T-helper 17 cell (primary cell): ENCODE measurements at regions not wholly inside any gene's neighbourhood (a gene's known extent, or its start where the extent isn't known, plus 50 kb on each side); places are given as distances from the start of the nearest gene placed in this dataset.

Experiments used
- ATAC-seq: fragments of 150-1000 bp; cut with Tn5 transposase; 2 replicates; pipeline ENCODE4 v1.10.0; 2021; ENCODE audit warnings: mild to moderate bottlenecking, moderate library complexity
- DNase-seq, 3 donors: peaks; one replicate each; pipeline versions ENCODE4 v3.0.0 to v3.0.0-alpha.2; 2020 to 2021
- H3K9me3 ChIP-seq: one replicate; pipeline ENCODE4 v1.7.0; 2013; ENCODE audit warnings: low read length, mild to moderate bottlenecking; ENCODE audit not compliant: control insufficient read depth, poor library complexity, severe bottlenecking
- H3K27ac Mint-ChIP-seq: one replicate; pipeline ENCODE4 v1.8.0; 2022; ENCODE audit warnings: mild to moderate bottlenecking, moderate library complexity, mixed read lengths
- H3K27me3 Mint-ChIP-seq: one replicate; pipeline ENCODE4 v1.8.0; 2022; ENCODE audit warnings: mixed read lengths
- H3K36me3 Mint-ChIP-seq: one replicate; pipeline ENCODE4 v1.8.0; 2022; ENCODE audit warnings: low read depth, mixed read lengths
- H3K4me1 Mint-ChIP-seq: one replicate; pipeline ENCODE4 v1.8.0; 2022; ENCODE audit warnings: mild to moderate bottlenecking, mixed read lengths
- H3K4me3 Mint-ChIP-seq: one replicate; pipeline ENCODE4 v1.8.0; 2022; ENCODE audit warnings: mild to moderate bottlenecking, moderate library complexity, mixed read lengths

- ATAC-seq (no peak), DNase-seq (no peak)
- no peaks in the 10 kb centered on the region for H3K9me3 ChIP-seq
- Mint-ChIP-seq H3K27me3 (no peaks in the 10 kb centered on the region), H3K36me3 (no peaks in the 10 kb centered on the region), H3K4me3 (no peak overlapping the region), H3K27ac (no peak overlapping the region), H3K4me1 (no peaks in the 10 kb centered on the region)
Measured at GRCh38 chrX:39137363-39137954, 336.2 kb downstream of the MID1IP1 start.

- Mint-ChIP-seq H3K4me3 (no peak overlapping the region), H3K36me3 (no peaks in the 10 kb centered on the region), H3K27me3 (no peaks in the 10 kb centered on the region), H3K4me1 (no peaks in the 10 kb centered on the region), H3K27ac (no peak overlapping the region)
- ATAC-seq (no peak), DNase-seq (no peak)
- no peaks in the 10 kb centered on the region for H3K9me3 ChIP-seq
Measured at GRCh38 chrX:39140581-39140980, 339.3 kb downstream of the MID1IP1 start.

- DNase-seq = no peak
- H3K4me3 Mint-ChIP-seq = no peak overlapping the region
- ATAC-seq = peak; percentile 51
- H3K27ac Mint-ChIP-seq = no peak overlapping the region
- no peaks in the 10 kb centered on the region for H3K36me3 Mint-ChIP-seq
- H3K4me1 Mint-ChIP-seq = no peaks in the 10 kb centered on the region
- no peaks in the 10 kb centered on the region for H3K27me3 Mint-ChIP-seq
- no peaks in the 10 kb centered on the region for H3K9me3 ChIP-seq
Measured at GRCh38 chrX:39144323-39144722, 343.1 kb downstream of the MID1IP1 start.

- no peak for DNase-seq
Measured at GRCh38 chrX:39144956-39145355, 343.7 kb downstream of the MID1IP1 start.

GRCh38 chrX:39145859-39146258, 344.6 kb downstream of the MID1IP1 start:
- H3K36me3 Mint-ChIP-seq = no peaks in the 10 kb centered on the region
- H3K9me3 ChIP-seq = no peaks in the 10 kb centered on the region
- H3K27me3 Mint-ChIP-seq = no peaks in the 10 kb centered on the region
- H3K4me1 Mint-ChIP-seq = no peaks in the 10 kb centered on the region
- peak overlapping the region; percentile 70 for H3K27ac Mint-ChIP-seq
- DNase-seq (no peak), ATAC-seq (no peak)
- H3K4me3 Mint-ChIP-seq = no peak overlapping the region

More at GRCh38 chrX:39144956-39145355, 343.7 kb downstream of the MID1IP1 start:
- Mint-ChIP-seq H3K4me3 (no peak overlapping the region), H3K27ac (no peak overlapping the region), H3K4me1 (no peaks in the 10 kb centered on the region), H3K27me3 (no peaks in the 10 kb centered on the region), H3K36me3 (no peaks in the 10 kb centered on the region)
- no peaks in the 10 kb centered on the region for H3K9me3 ChIP-seq
- ATAC-seq = peak; percentile 63

- DNase-seq (peak; percentile 9 to 44 (median 38)), ATAC-seq (peak; percentile 41)
- Mint-ChIP-seq H3K36me3 (no peaks in the 10 kb centered on the region), H3K27me3 (no peaks in the 10 kb centered on the region), H3K4me3 (no peak overlapping the region), H3K27ac (no peak overlapping the region), H3K4me1 (no peaks in the 10 kb centered on the region)
- no peaks in the 10 kb centered on the region for H3K9me3 ChIP-seq
Measured at GRCh38 chrX:39149761-39150160, 348.5 kb downstream of the MID1IP1 start.

- no peaks in the 10 kb centered on the region for H3K27me3 Mint-ChIP-seq
- H3K36me3 Mint-ChIP-seq = no peaks in the 10 kb centered on the region
- peak overlapping the region; percentile 69 for H3K27ac Mint-ChIP-seq
- H3K4me3 Mint-ChIP-seq = no peak overlapping the region
- no peaks in the 10 kb centered on the region for H3K9me3 ChIP-seq
- no peaks in the 10 kb centered on the region for H3K4me1 Mint-ChIP-seq
- ATAC-seq (no peak), DNase-seq (no peak)
Measured at GRCh38 chrX:39150220-39150619, 349.0 kb downstream of the MID1IP1 start.

GRCh38 chrX:39150621-39151020, 349.4 kb downstream of the MID1IP1 start:
- peak overlapping the region; percentile 69 for H3K27ac Mint-ChIP-seq
- H3K4me1 Mint-ChIP-seq = no peaks in the 10 kb centered on the region
- no peaks in the 10 kb centered on the region for H3K9me3 ChIP-seq
- ATAC-seq (no peak), DNase-seq (no peak)
- H3K4me3 Mint-ChIP-seq = no peak overlapping the region
- no peaks in the 10 kb centered on the region for H3K36me3 Mint-ChIP-seq
- no peaks in the 10 kb centered on the region for H3K27me3 Mint-ChIP-seq

- no peak overlapping the region for H3K4me3 Mint-ChIP-seq
- DNase-seq = peak in 1 of 3 donors; percentile 18
- no peak overlapping the region for H3K27ac Mint-ChIP-seq
- no peaks in the 10 kb centered on the region for H3K4me1 Mint-ChIP-seq
- H3K36me3 Mint-ChIP-seq = no peaks in the 10 kb centered on the region
- H3K27me3 Mint-ChIP-seq = peaks cover 12% of the 10 kb centered on the region
- no peaks in the 10 kb centered on the region for H3K9me3 ChIP-seq
- ATAC-seq = no peak
Measured at GRCh38 chrX:39152106-39152649, 350.9 kb downstream of the MID1IP1 start.

GRCh38 chrX:39156051-39156450, 354.8 kb downstream of the MID1IP1 start:
- Mint-ChIP-seq H3K4me1 (no peaks in the 10 kb centered on the region), H3K27ac (no peak overlapping the region), H3K4me3 (no peak overlapping the region), H3K36me3 (no peaks in the 10 kb centered on the region), H3K27me3 (peaks cover 28% of the 10 kb centered on the region)
- no peaks in the 10 kb centered on the region for H3K9me3 ChIP-seq
- no peak for DNase-seq
- ATAC-seq = no peak

GRCh38 chrX:39157006-39157405, 355.7 kb downstream of the MID1IP1 start:
- no peak for DNase-seq
- Mint-ChIP-seq H3K27ac (no peak overlapping the region), H3K4me1 (peaks cover 3% of the 10 kb centered on the region), H3K36me3 (no peaks in the 10 kb centered on the region), H3K4me3 (no peak overlapping the region), H3K27me3 (peaks cover 33% of the 10 kb centered on the region)
- H3K9me3 ChIP-seq = no peaks in the 10 kb centered on the region
- ATAC-seq = no peak

GRCh38 chrX:39157796-39158195, 356.5 kb downstream of the MID1IP1 start:
- Mint-ChIP-seq H3K27me3 (peaks cover 34% of the 10 kb centered on the region), H3K36me3 (no peaks in the 10 kb centered on the region), H3K27ac (no peak overlapping the region), H3K4me3 (no peak overlapping the region), H3K4me1 (peaks cover 4% of the 10 kb centered on the region)
- no peaks in the 10 kb centered on the region for H3K9me3 ChIP-seq
- DNase-seq (no peak), ATAC-seq (no peak)

GRCh38 chrX:39158801-39159657, 357.8 kb downstream of the MID1IP1 start:
- Mint-ChIP-seq H3K4me1 (peaks cover 8% of the 10 kb centered on the region), H3K27ac (no peak overlapping the region), H3K36me3 (no peaks in the 10 kb centered on the region), H3K27me3 (peaks cover 34% of the 10 kb centered on the region), H3K4me3 (peak overlapping the region; percentile 19)
- DNase-seq (no peak), ATAC-seq (no peak)
- H3K9me3 ChIP-seq = no peaks in the 10 kb centered on the region
